Hepatocyte (in vitro differentiated cells): ENCODE measurements at regions not wholly inside any gene's neighbourhood (a gene's known extent, or its start where the extent isn't known, plus 50 kb on each side); places are given as distances from the start of the nearest gene placed in this dataset.
A peak's percentile ranks its signal among the peaks of the same experiment; 100 is the strongest.

Experiments used
- DNase-seq: peaks from one replicate; pipeline ENCODE4 v3.0.0-alpha.2; 2016; ENCODE audit warnings: low spot score
- H2AFZ ChIP-seq: fragments of 200-600 bp; sonication (generic); 2 replicates; pipeline ENCODE4 v1.6.0; 2016; ENCODE audit warnings: antibody characterized with exemption, mild to moderate bottlenecking
- H3K27ac ChIP-seq: fragments of 200-600 bp; sonication (generic); 2 replicates; pipeline ENCODE4 v1.5.1; 2016; ENCODE audit warnings: mild to moderate bottlenecking
- H3K27me3 ChIP-seq: fragments of 200-600 bp; sonication (generic); 2 replicates; pipeline ENCODE4 v1.6.1; 2016
- H3K36me3 ChIP-seq: fragments of 200-600 bp; sonication (generic); replicated peaks from 2 replicates; pipeline ENCODE4 v1.5.1; 2016; ENCODE audit warnings: low read depth; ENCODE audit not compliant: insufficient read depth
- H3K4me1 ChIP-seq: fragments of 200-600 bp; sonication (generic); 2 replicates; pipeline ENCODE4 v1.5.1; 2016; ENCODE audit warnings: mild to moderate bottlenecking, moderate library complexity; ENCODE audit not compliant: insufficient read depth
- H3K4me2 ChIP-seq: fragments of 200-600 bp; sonication (generic); 2 replicates; pipeline ENCODE4 v1.6.0; 2016
- H3K4me3 ChIP-seq: fragments of 200-600 bp; sonication (generic); 2 replicates; pipeline ENCODE4 v1.5.1; 2016; ENCODE audit warnings: mild to moderate bottlenecking
- H3K79me2 ChIP-seq: fragments of 200-600 bp; sonication (generic); 2 replicates; pipeline ENCODE4 v1.6.0; 2017; ENCODE audit warnings: mild to moderate bottlenecking
- H3K9me2 ChIP-seq: fragments of 200-600 bp; sonication (generic); replicated peaks from 2 replicates; pipeline ENCODE4 v1.6.0; 2017; ENCODE audit warnings: mild to moderate bottlenecking; ENCODE audit not compliant: insufficient read depth
- H3K9me3 ChIP-seq: fragments of 200-600 bp; sonication (generic); 2 replicates; pipeline ENCODE4 v1.5.1; 2016; ENCODE audit warnings: low read depth, mild to moderate bottlenecking
- H4K20me1 ChIP-seq: fragments of 200-600 bp; sonication (generic); 2 replicates; pipeline ENCODE4 v1.6.0; 2016; ENCODE audit warnings: mild to moderate bottlenecking; ENCODE audit not compliant: insufficient read depth, poor library complexity, severe bottlenecking
- CTCF ChIP-seq: fragments of 200-600 bp; sonication (generic); IDR thresholded peaks from 2 replicates; pipeline ENCODE4 v1.5.1; 2016; ENCODE audit warnings: antibody characterized with exemption, mild to moderate bottlenecking; ENCODE audit not compliant: poor library complexity
- EZH2 ChIP-seq: fragments of 200-600 bp; sonication (generic); IDR thresholded peaks from 2 replicates; pipeline ENCODE4 v1.6.1; 2016; ENCODE audit warnings: antibody characterized with exemption, mild to moderate bottlenecking, borderline replicate concordance
- EZH2phosphoT487 ChIP-seq: fragments of 200-600 bp; sonication (generic); IDR thresholded peaks from one replicate; pipeline ENCODE4 v1.6.1; 2018; ENCODE audit warnings: antibody characterized with exemption, mild to moderate bottlenecking, low read depth, moderate library complexity; ENCODE audit not compliant: unreplicated experiment, severe bottlenecking
- WGBS: methylation state at CpG from one replicate; pipeline ENCODE4 v1.1.6; 2016; ENCODE audit warnings: low lambda C conversion rate; ENCODE audit errors: missing lambda C conversion rate; 5-methylcytosine and 5-hydroxymethylcytosine counted together

GRCh38 chr16:80129791-80130190, 411.0 kb upstream of the DYNLRB2 start:
- H3K4me1 ChIP-seq: no peaks in the 10 kb centered on the region
- H3K4me3 ChIP-seq: no peak overlapping the region
- H3K27ac ChIP-seq: no peak overlapping the region
- H4K20me1 ChIP-seq: no peaks in the 10 kb centered on the region
- 61% methylated on average over 4 of the region's 4 CpGs for WGBS
- H3K4me2 ChIP-seq: no peak overlapping the region
- no peak for DNase-seq
- H3K9me2 ChIP-seq: no peaks in the 10 kb centered on the region
- H3K9me3 ChIP-seq: no peaks in the 10 kb centered on the region
- H3K79me2 ChIP-seq: no peaks in the 10 kb centered on the region
- H3K36me3 ChIP-seq: no peaks in the 10 kb centered on the region
- no peaks in the 10 kb centered on the region for H3K27me3 ChIP-seq
- no peak overlapping the region for H2AFZ ChIP-seq
- TF ChIP-seq EZH2 (no peak), EZH2phosphoT487 (no peak)

- no peak for DNase-seq
These were observed 415.1 kb upstream of the DYNLRB2 start for GRCh38 chr16:80125677-80126076.

GRCh38 chr16:80123189-80123588, 417.6 kb upstream of the DYNLRB2 start:
- Histone ChIP-seq H3K4me2 (no peak overlapping the region), H3K9me2 (no peaks in the 10 kb centered on the region), H3K36me3 (no peaks in the 10 kb centered on the region), H3K4me3 (no peak overlapping the region), H2AFZ (no peak overlapping the region), H3K9me3 (no peaks in the 10 kb centered on the region), H3K79me2 (no peaks in the 10 kb centered on the region), H3K4me1 (peaks cover 4% of the 10 kb centered on the region), H3K27me3 (no peaks in the 10 kb centered on the region), H4K20me1 (no peaks in the 10 kb centered on the region), H3K27ac (no peak overlapping the region)
- DNase-seq: no peak
- no peak for TF ChIP-seq EZH2phosphoT487
- TF ChIP-seq CTCF: no peak
- TF ChIP-seq EZH2: no peak
- WGBS: 31% methylated on average over 1 of the region's 1 CpG

More at GRCh38 chr16:80125677-80126076, 415.1 kb upstream of the DYNLRB2 start:
- no peak overlapping the region for H3K27ac ChIP-seq
- no peak overlapping the region for H2AFZ ChIP-seq
- no peaks in the 10 kb centered on the region for H3K9me3 ChIP-seq
- H3K27me3 ChIP-seq: no peaks in the 10 kb centered on the region
- no peaks in the 10 kb centered on the region for H3K79me2 ChIP-seq
- H4K20me1 ChIP-seq: no peaks in the 10 kb centered on the region
- 90% methylated on average over 5 of the region's 5 CpGs for WGBS
- TF ChIP-seq EZH2phosphoT487: no peak
- no peak for TF ChIP-seq CTCF
- TF ChIP-seq EZH2: no peak
- peaks cover 4% of the 10 kb centered on the region for H3K4me1 ChIP-seq
- no peaks in the 10 kb centered on the region for H3K36me3 ChIP-seq
- no peak overlapping the region for H3K4me3 ChIP-seq
- H3K9me2 ChIP-seq: no peaks in the 10 kb centered on the region
- H3K4me2 ChIP-seq: no peak overlapping the region

- Histone ChIP-seq H4K20me1 (no peaks in the 10 kb centered on the region), H3K4me3 (no peak overlapping the region), H3K27ac (no peak overlapping the region), H3K36me3 (no peaks in the 10 kb centered on the region), H3K4me2 (peak overlapping the region; percentile 18), H3K79me2 (no peaks in the 10 kb centered on the region), H3K4me1 (peaks cover 4% of the 10 kb centered on the region), H3K27me3 (no peaks in the 10 kb centered on the region), H3K9me3 (no peaks in the 10 kb centered on the region), H3K9me2 (no peaks in the 10 kb centered on the region), H2AFZ (no peak overlapping the region)
- 48% methylated on average over 9 of the region's 9 CpGs for WGBS
- peak; percentile 45 for DNase-seq
- TF ChIP-seq EZH2phosphoT487: no peak
- TF ChIP-seq EZH2: no peak
- TF ChIP-seq CTCF: no peak
These were observed 418.7 kb upstream of the DYNLRB2 start for GRCh38 chr16:80122115-80122514.
